GM12878 (cell line): ENCODE measurements at regions not wholly inside any gene's neighbourhood (a gene's known extent, or its start where the extent isn't known, plus 50 kb on each side); places are given as distances from the start of the nearest gene placed in this dataset.

Source experiments
- ATAC-seq: fragments of 200-7000 bp; cut with Tn5 transposase; 3 replicates; pipeline ENCODE4 v1.9.1; 2020; ENCODE audit warnings: mild to moderate bottlenecking, moderate library complexity
- BruUV-seq: library from RNA; stranded (reverse); fragments of 400-500 nt; replicated peaks from 2 replicates; lab custom pipeline; 2021; lab: Mats Ljungman, UMichigan
- CTCF ChIA-PET: fragments of 300-600 bp; sonication (Branson Sonifier 250); formaldehyde crosslinking; extraction: SDS; loops from one replicate; lab custom pipeline; 2021; ENCODE audit warnings: inconsistent platforms; lab: Yijun Ruan, JAX
- POLR2A ChIA-PET: fragments of 350-600 bp; formaldehyde crosslinking; extraction: SDS; loops from one replicate; lab custom pipeline; 2021; ENCODE audit warnings: inconsistent platforms; lab: Charles Lee
- RAD21 ChIA-PET: fragments of 300-600 bp; sonication (Branson Sonifier 250); formaldehyde crosslinking; loops from one replicate; lab custom pipeline; 2023; ENCODE audit warnings: antibody characterized with exemption; ENCODE audit not compliant: unreplicated experiment; lab: Charles Lee
- SMC1A ChIA-PET: fragments of 300-600 bp; sonication (Branson Sonifier 250); formaldehyde crosslinking; loops from one replicate; lab custom pipeline; 2023; ENCODE audit not compliant: unreplicated experiment, uncharacterized antibody; lab: Charles Lee
- DNase-seq: peaks from one replicate; pipeline ENCODE4 v3.0.0-alpha.2; 2011; ENCODE audit warnings: low read depth, low spot score
- FAIRE-seq: peaks from 3 replicates; lab custom pipeline; 2011; peaks lifted over from hg19 to GRCh38; lab: Jason Lieb, UNC
- H2AFZ ChIP-seq: 2 replicates; pipeline ENCODE4 v1.6.0; 2011; ENCODE audit warnings: low read depth, low read length, control low read depth; ENCODE audit not compliant: control insufficient read depth
- H3K27ac ChIP-seq: 2 replicates; pipeline ENCODE4 v1.5.1; 2011; ENCODE audit warnings: control low read depth; ENCODE audit not compliant: control insufficient read depth, insufficient read depth
- H3K27me3 ChIP-seq, 2 experiments: replicated peaks in 1 of 2; 2 replicates each; pipeline versions ENCODE4 v1.6.0 to v1.6.1; 2011; ENCODE audit warnings: low read length in 1 of 2; ENCODE audit not compliant: control insufficient read depth in 2 of 2, insufficient read depth in 2 of 2
- H3K36me3 ChIP-seq, 2 experiments: 2 replicates each; pipeline ENCODE4 v1.5.1; 2011; ENCODE audit warnings: low read length in 1 of 2; ENCODE audit not compliant: control insufficient read depth in 2 of 2, insufficient read depth in 2 of 2
- H3K4me1 ChIP-seq: 2 replicates; pipeline ENCODE4 v1.6.1; 2011; ENCODE audit warnings: mild to moderate bottlenecking, low read length, moderate library complexity, mixed read lengths; ENCODE audit not compliant: control insufficient read depth, insufficient read depth
- H3K4me2 ChIP-seq: 2 replicates; pipeline ENCODE4 v1.6.0; 2011; ENCODE audit warnings: control low read depth; ENCODE audit not compliant: control insufficient read depth, insufficient read depth
- H3K4me3 ChIP-seq: fragments of 200-600 bp; sonication (generic); 2 replicates; pipeline ENCODE4 v1.5.1; 2016
- H3K79me2 ChIP-seq: 2 replicates; pipeline ENCODE4 v1.6.0; 2011; ENCODE audit warnings: low read length; ENCODE audit not compliant: control insufficient read depth, insufficient read depth
- H3K9ac ChIP-seq: 2 replicates; pipeline ENCODE4 v1.8.0; 2011; ENCODE audit warnings: low read length, control low read depth, mixed read lengths; ENCODE audit not compliant: control insufficient read depth, insufficient read depth
- H3K9me3 ChIP-seq: replicated peaks from 3 replicates; pipeline ENCODE4 v1.5.1; 2011; ENCODE audit warnings: mild to moderate bottlenecking, low read length; ENCODE audit not compliant: control insufficient read depth, insufficient read depth
- H4K20me1 ChIP-seq: 2 replicates; pipeline ENCODE4 v1.6.0; 2011; ENCODE audit not compliant: control insufficient read depth, insufficient read depth
- E2F8 ChIP-seq: fragments of 450-650 bp; IDR thresholded peaks from 2 replicates; pipeline ENCODE4 v1.6.1; 2018; ENCODE audit warnings: mild to moderate bottlenecking, low read depth, moderate library complexity; ENCODE audit not compliant: partially characterized antibody
- WGBS: methylation state at CpG from one replicate; pipeline ENCODE4 v1.1.6; 2016; ENCODE audit warnings: low lambda C conversion rate; ENCODE audit not compliant: insufficient replicate concordance, insufficient coverage; ENCODE audit errors: missing lambda C conversion rate; 5-methylcytosine and 5-hydroxymethylcytosine counted together
- in situ Hi-C: fragments of 300-500 bp; cut with MboI; formaldehyde crosslinking; loops from 9 replicates; pipeline ENCODE4 v1.14.3; 2018; ENCODE audit warnings: mixed read lengths
- intact Hi-C: fragments of 100-400 bp; cut with micrococcal nuclease; formaldehyde crosslinking; loops from one replicate; pipeline ENCODE4 v1.14.2; 2022; ENCODE audit not compliant: unreplicated experiment

GRCh38 chrX:65587616-65588526, 53.3 kb upstream of the LAS1L start:
- H3K27ac ChIP-seq: no peak overlapping the region
- peaks cover 5% of the 10 kb centered on the region; the same call in 1 of the 2 replicates for H3K4me1 ChIP-seq
- H3K27me3 ChIP-seq: no peaks in the 10 kb centered on the region
- TF ChIP-seq E2F8: no peak
- H3K4me2 ChIP-seq: no peak overlapping the region
- H3K9me3 ChIP-seq: no peaks in the 10 kb centered on the region
- intact Hi-C loops: loop anchor here (10.0 kb wide), 2 partner anchors 427 to 617 kb away; no protein-coding TSS in a partner anchor
- 61% methylated on average over 10 of the region's 10 CpGs for WGBS
- H3K4me3 ChIP-seq: no peak overlapping the region
- ChIA-PET CTCF (interaction anchor here (1.4 to 1.5 kb wide), 2 partner anchors 10 to 431 kb away, joined by 3 to 4 read pairs; no protein-coding TSS in a partner anchor), SMC1A (interaction anchor here (1.0 kb wide), 1 partner anchor 9 kb away, joined by 3 read pairs; no protein-coding TSS in a partner anchor), POLR2A (no interaction called here), RAD21 (interaction anchor here (0.7 kb wide), 1 partner anchor 71 kb away, joined by 3 read pairs; no protein-coding TSS in a partner anchor)
- BruUV-seq: no TSS peak
- H3K79me2 ChIP-seq: no peaks in the 10 kb centered on the region
- in situ Hi-C loops: loop anchor here (5.0 kb wide), 1 partner anchor 394 kb away; no protein-coding TSS in a partner anchor
- H2AFZ ChIP-seq: no peak overlapping the region
- no peaks in the 10 kb centered on the region for H4K20me1 ChIP-seq
- ATAC-seq (no peak), FAIRE-seq (no peak), DNase-seq (no peak)
- H3K9ac ChIP-seq: no peak overlapping the region
- no peaks in the 10 kb centered on the region for H3K36me3 ChIP-seq
